ENCODE measurements at regions not wholly inside any gene's neighbourhood (a gene's known extent, or its start where the extent isn't known, plus 50 kb on each side); places are given as distances from the start of the nearest gene placed in this dataset.

GRCh38 chr9:32728181-32728580 lies 55.2 kb upstream of the TMEM215 start:
- Histone ChIP-seq H2AK9ac (replicated peaks; ENCODE audit: low read depth, low read length, poor library complexity) (no peak overlapping the region), H3K9ac (ENCODE audit: low read depth, low read length) (no peak overlapping the region), H2BK20ac (ENCODE audit: low read depth, low read length) (no peak overlapping the region), H3K36me3 (ENCODE audit: control insufficient read depth, insufficient read depth, low read length) (no peaks in the 10 kb centered on the region), H2AFZ (replicated peaks; ENCODE audit: low read length, poor library complexity) (no peak overlapping the region), H3K27ac (ENCODE audit: insufficient read depth, low read length) (no peak overlapping the region), H4K91ac (ENCODE audit: insufficient read depth, low read depth, low read length) (no peak overlapping the region), H3K18ac (ENCODE audit: low read depth, low read length) (no peak overlapping the region), H3K56ac (ENCODE audit: extremely low read depth, insufficient read depth, low read length) (no peak overlapping the region), H2AK5ac (ENCODE audit: low read depth, low read length) (no peak overlapping the region), H2BK5ac (ENCODE audit: low read depth, low read length, poor library complexity, severe bottlenecking) (no peak overlapping the region), H3K4ac (ENCODE audit: low read depth, low read length) (no peak overlapping the region), H3K4me3 (ENCODE audit: insufficient read depth, low read depth, low read length) (no peak overlapping the region), H3K27me3 (ENCODE audit: control insufficient read depth, insufficient read depth, low read length) (no peaks in the 10 kb centered on the region; the same call in 1 of the 2 replicates), H2BK120ac (ENCODE audit: low read depth, low read length) (no peak overlapping the region), H2BK15ac (ENCODE audit: low read depth, low read length) (no peak overlapping the region), H3K9me1 (ENCODE audit: insufficient read depth, low read length) (no peaks in the 10 kb centered on the region), H4K8ac (ENCODE audit: low read depth in 2 of 2, low read length in 2 of 2) (no peak overlapping the region), H4K20me1 (ENCODE audit: insufficient read depth, low read length) (no peaks in the 10 kb centered on the region), H3K9me3 (ENCODE audit: control insufficient read depth, insufficient read depth, low read length) (no peaks in the 10 kb centered on the region), H3K4me1 (ENCODE audit: control insufficient read depth, insufficient read depth, low read length) (no peaks in the 10 kb centered on the region), H3K14ac (replicated peaks; ENCODE audit: low read depth, low read length) (no peak overlapping the region), H4K5ac (ENCODE audit: low read depth, low read length) (no peak overlapping the region), H3K23ac (ENCODE audit: low read depth, low read length) (no peak overlapping the region), H3K79me1 (ENCODE audit: low read depth in 1 of 2, low read length in 2 of 2) (no peaks in the 10 kb centered on the region), H3K4me2 (ENCODE audit: low read depth, low read length) (no peak overlapping the region)
- DNase-seq (no peak), ATAC-seq (ENCODE audit: low read depth) (no peak)
- CTCF ChIA-PET: no interaction called here
- POLR2A ChIA-PET (ENCODE audit: unreplicated experiment): no interaction called here
- TF ChIP-seq NFE2L2 (IDR thresholded peaks at IDR 0.05; ENCODE audit: low read depth, low read length) (no peak), CHD1 (IDR thresholded peaks at IDR 0.05; ENCODE audit: low read depth, low read length) (no peak)
- no CpG with 5 or more reads among the region's 3 CpGs for WGBS, 2 experiments (ENCODE audit: extremely low coverage in 2 of 2, insufficient read length in 1 of 2)
- intact Hi-C loops (cut with micrococcal nuclease) (no loop called here), dilution Hi-C loops (cut with HindIII; ENCODE audit: low sequenced_read_pairs, unreplicated experiment) (no loop called here), in situ Hi-C loops (cut with MboI; ENCODE audit: low sequenced_read_pairs) (no loop called here)
- BruUV-seq (replicated peaks): no TSS peak

All from IMR-90 (cell line).